HepG2 (cell line): ENCODE measurements at regions not wholly inside any gene's neighbourhood (a gene's known extent, or its start where the extent isn't known, plus 50 kb on each side); places are given as distances from the start of the nearest gene placed in this dataset.

Source experiments
- ATAC-seq: fragments of 200-7000 bp; cut with Tn5 transposase; 3 replicates; pipeline ENCODE4 v1.9.1; 2020; ENCODE audit warnings: mild to moderate bottlenecking, moderate library complexity
- BruUV-seq: library from RNA; stranded (reverse); fragments of 400-500 nt; replicated peaks from 2 replicates; lab custom pipeline; 2021; lab: Mats Ljungman, UMichigan
- CTCF ChIA-PET: fragments of 300-600 bp; formaldehyde crosslinking; extraction: SDS; loops from one replicate; lab custom pipeline; 2021; ENCODE audit warnings: low total read pairs, inconsistent platforms, low intra/inter-chr PET ratio; lab: Yijun Ruan, JAX
- POLR2A ChIA-PET: fragments of 350-600 bp; sonication (Branson Sonifier 250); formaldehyde crosslinking; loops from one replicate; lab custom pipeline; 2020; ENCODE audit warnings: antibody characterized with exemption, inconsistent platforms; lab: Yijun Ruan, JAX
- DNase-seq: peaks from one replicate; pipeline ENCODE4 v3.0.0-alpha.2; 2015; ENCODE audit warnings: low spot score
- FAIRE-seq: peaks from 3 replicates; lab custom pipeline; 2011; peaks lifted over from hg19 to GRCh38; lab: Jason Lieb, UNC
- H2AFZ ChIP-seq: one replicate; pipeline ENCODE4 v1.6.1; 2011; ENCODE audit warnings: low read length, inconsistent platforms
- H3K27ac ChIP-seq: fragments of 300-600 bp; 3 replicates; pipeline ENCODE4 v1.8.0; 2011; ENCODE audit warnings: mixed run types, mild to moderate bottlenecking, mixed read lengths, low read length, inconsistent platforms; ENCODE audit not compliant: insufficient read depth; ENCODE audit errors: extremely low read length
- H3K27me3 ChIP-seq, 2 experiments: fragments of 200-600 bp in 1 of 2; 2 replicates in 1 of 2; 3 replicates in 1 of 2; pipeline versions ENCODE4 v1.6.0 to v1.8.0; 2011; ENCODE audit warnings: low read length in 2 of 2, mild to moderate bottlenecking in 2 of 2, moderate library complexity in 2 of 2, inconsistent platforms in 1 of 2; ENCODE audit not compliant: insufficient read depth in 2 of 2, control insufficient read depth in 1 of 2
- H3K36me3 ChIP-seq, 2 experiments: fragments of 200-600 bp in 1 of 2; replicated peaks in 1 of 2; 2 replicates in 1 of 2; 3 replicates in 1 of 2; pipeline versions ENCODE4 v1.5.1 to v1.8.0; 2011; ENCODE audit warnings: low read length in 2 of 2, inconsistent platforms in 1 of 2; ENCODE audit not compliant: insufficient read depth in 2 of 2, control insufficient read depth in 1 of 2
- H3K4me1 ChIP-seq: 2 replicates; pipeline ENCODE4 v1.5.1; 2012; ENCODE audit warnings: low read length, inconsistent platforms; ENCODE audit not compliant: insufficient read depth
- H3K4me2 ChIP-seq: 2 replicates; pipeline ENCODE4 v1.6.0; 2011; ENCODE audit warnings: low read depth, low read length, inconsistent platforms
- H3K4me3 ChIP-seq, 3 experiments: fragments of 200-600 bp in 1 of 3; sonication (generic), shearing (Covaris generic) in 1 of 3; replicated peaks in 1 of 3; 2 replicates each; pipeline ENCODE4 v1.5.1; 2011 to 2016; ENCODE audit warnings: low read length in 3 of 3, inconsistent platforms in 2 of 3, low read depth in 2 of 3, mild to moderate bottlenecking in 2 of 3, control low read depth in 1 of 3, mixed read lengths in 1 of 3; ENCODE audit not compliant: insufficient read depth in 1 of 3
- H3K79me2 ChIP-seq: one replicate; pipeline ENCODE4 v1.6.1; 2011; ENCODE audit warnings: low read length, inconsistent platforms; ENCODE audit not compliant: insufficient read depth
- H3K9ac ChIP-seq: 2 replicates; pipeline ENCODE4 v1.6.0; 2011; ENCODE audit warnings: mild to moderate bottlenecking, low read depth, low read length, inconsistent platforms; ENCODE audit not compliant: insufficient read depth
- H3K9me3 ChIP-seq: 2 replicates; pipeline ENCODE4 v1.5.1; 2012; ENCODE audit warnings: mild to moderate bottlenecking, low read length
- H4K20me1 ChIP-seq: 2 replicates; pipeline ENCODE4 v1.6.0; 2011; ENCODE audit warnings: inconsistent platforms, mild to moderate bottlenecking, low read length, moderate library complexity; ENCODE audit not compliant: insufficient read depth
- AKAP8 ChIP-seq: sonication (generic); formaldehyde crosslinking; IDR thresholded peaks from 2 replicates; pipeline ENCODE4 v1.5.1; 2020; ENCODE audit warnings: mild to moderate bottlenecking, missing genetic modification reagents
- ELF3 ChIP-seq: IDR thresholded peaks from 2 replicates; pipeline ENCODE4 v1.6.1; 2016; ENCODE audit warnings: missing genetic modification reagents, missing compliant biosample characterization
- ETV6 ChIP-seq: sonication (generic); formaldehyde crosslinking; conservative IDR thresholded peaks from 2 replicates; pipeline ENCODE4 v1.4.0; 2020; ENCODE audit warnings: missing genetic modification reagents
- HIVEP1 ChIP-seq: sonication (generic); formaldehyde crosslinking; IDR thresholded peaks from 2 replicates; pipeline ENCODE4 v1.4.0; 2020; ENCODE audit warnings: mild to moderate bottlenecking, missing genetic modification reagents
- MBNL3 ChIP-seq: fragments of 250-450 bp; sonication (Bioruptor Pico); conservative IDR thresholded peaks from 2 replicates; pipeline ENCODE4 v1.8.0; 2022; ENCODE audit warnings: mild to moderate bottlenecking, inconsistent platforms
- NCOR1 ChIP-seq: fragments of 200-600 bp; sonication (generic); IDR thresholded peaks from 2 replicates; pipeline ENCODE4 v1.7.0; 2017; ENCODE audit warnings: antibody characterized with exemption, low read length, borderline replicate concordance
- RFX1 ChIP-seq: fragments of 450-650 bp; IDR thresholded peaks from 2 replicates; pipeline ENCODE4 v1.6.1; 2017
- SOX13 ChIP-seq, 3 experiments: fragments of 450-650 bp in 1 of 3; sonication (generic) in 1 of 3; formaldehyde crosslinking in 1 of 3; IDR thresholded peaks in 2 of 3; conservative IDR thresholded peaks in 1 of 3; 2 replicates each; pipeline versions ENCODE4 v1.5.0 to v1.6.1; 2016 to 2020; ENCODE audit warnings: antibody characterized with exemption in 1 of 3, mild to moderate bottlenecking in 1 of 3, missing compliant biosample characterization in 1 of 3, missing genetic modification reagents in 1 of 3, moderate library complexity in 1 of 3
- SOX5 ChIP-seq: IDR thresholded peaks from 2 replicates; pipeline ENCODE4 v1.6.1; 2016; ENCODE audit warnings: borderline replicate concordance
- TBX2 ChIP-seq: sonication (generic); formaldehyde crosslinking; IDR thresholded peaks from 2 replicates; pipeline ENCODE4 v1.5.0; 2020; ENCODE audit warnings: missing genetic modification reagents, mild to moderate bottlenecking, borderline replicate concordance
- ZFP36L1 ChIP-seq: sonication (generic); formaldehyde crosslinking; IDR thresholded peaks from 2 replicates; pipeline ENCODE4 v1.8.0; 2022; ENCODE audit warnings: mild to moderate bottlenecking, missing genetic modification reagents, moderate library complexity
- ZNF629 ChIP-seq: sonication (generic); formaldehyde crosslinking; conservative IDR thresholded peaks from 2 replicates; pipeline ENCODE4 v1.5.0; 2020; ENCODE audit warnings: missing genetic modification reagents
- ZNF746 ChIP-seq: sonication (generic); formaldehyde crosslinking; IDR thresholded peaks from 2 replicates; pipeline ENCODE4 v1.8.0; 2022; ENCODE audit warnings: mild to moderate bottlenecking, missing genetic modification reagents
- ZSCAN12 ChIP-seq: sonication (generic); formaldehyde crosslinking; IDR thresholded peaks from 2 replicates; pipeline ENCODE4 v1.9.0; 2021; ENCODE audit warnings: mild to moderate bottlenecking, missing genetic modification reagents
- in situ Hi-C: cut with HindIII; loops from 2 replicates; pipeline ENCODE4 v1.10.0; 2017; ENCODE audit warnings: low pct_unique_long_range_greater_than_20kb; ENCODE audit not compliant: extremely low pct_ligation_motif_present
- intact Hi-C: fragments of 100-400 bp; cut with micrococcal nuclease; formaldehyde crosslinking; loops from one replicate; pipeline ENCODE4 v1.10.0; 2022; ENCODE audit not compliant: unreplicated experiment

- TF ChIP-seq TBX2 (CRISPR knock-in tag) = no peak
- TF ChIP-seq AKAP8 (CRISPR knock-in tag) = no peak
- TF ChIP-seq ELF3 (CRISPR knock-in tag) = no peak
Observed at GRCh38 chr2:63767307-63767706, 74.4 kb upstream of the UGP2 start (continued).

GRCh38 chr2:63768051-63768450, 73.6 kb upstream of the UGP2 start:
- Histone ChIP-seq H4K20me1 (no peaks in the 10 kb centered on the region), H3K27ac (no peak overlapping the region), H3K79me2 (no peaks in the 10 kb centered on the region), H2AFZ (no peak overlapping the region), H3K9me3 (peaks cover 8% of the 10 kb centered on the region), H3K27me3 (no peaks in the 10 kb centered on the region; a peak in 1 of 5 replicates), H3K4me2 (no peak overlapping the region), H3K36me3 (no peaks in the 10 kb centered on the region), H3K4me3 (no peak overlapping the region), H3K4me1 (peaks cover 23% of the 10 kb centered on the region), H3K9ac (no peak overlapping the region)
- no TSS peak for BruUV-seq
- no peak for FAIRE-seq
- ChIA-PET POLR2A (no interaction called here), CTCF (no interaction called here)
- in situ Hi-C loops = no loop called here
- ATAC-seq = no peak
- intact Hi-C loops = no loop called here
- no peak for DNase-seq
- no peak for TF ChIP-seq RFX1
- peak; percentile 67 for TF ChIP-seq NCOR1
- TF ChIP-seq ZFP36L1 (CRISPR knock-in tag) = no peak
- no peak for TF ChIP-seq SOX13 (IDR thresholded peaks at IDR 0.05)
- peak in 1 of 2 experiments; percentile 25; a peak in 1 of 4 replicates for TF ChIP-seq SOX13 (CRISPR knock-in tag; conservative IDR thresholded peaks at IDR 0.05 in 1 of 2, IDR thresholded peaks at IDR 0.05 in 1 of 2)
- no peak for TF ChIP-seq HIVEP1 (CRISPR knock-in tag)
- peak; percentile 49; the same call in 1 of the 2 replicates for TF ChIP-seq SOX5
- TF ChIP-seq ZNF629 (CRISPR knock-in tag) = no peak
- no peak for TF ChIP-seq ZSCAN12 (CRISPR knock-in tag)
- no peak for TF ChIP-seq ETV6
- TF ChIP-seq MBNL3 (CRISPR knock-in tag) = no peak
- TF ChIP-seq ZNF746 = no peak
